ENCODE measurements at regions not wholly inside any gene's neighbourhood (a gene's known extent, or its start where the extent isn't known, plus 50 kb on each side); places are given as distances from the start of the nearest gene placed in this dataset.
A peak's percentile ranks its signal among the peaks of the same experiment; 100 is the strongest.
"Not testable (repeated sequence)": the region's sequence is repeated elsewhere in the genome, so short reads cannot be mapped to it uniquely, and the experiment has no call there.

GRCh38 chr10:101280511-101280910 is 51.2 kb upstream of the LBX1 start:
- no peak for DNase-seq (ENCODE audit: low read depth in 2 of 2)

GRCh38 chr10:101280921-101281320 is 51.7 kb upstream of the LBX1 start:
- DNase-seq (ENCODE audit: low read depth in 2 of 2), result not testable (repeated sequence)

- DNase-seq (ENCODE audit: low read depth in 2 of 2), result no peak
These were observed 53.7 kb upstream of the LBX1 start for GRCh38 chr10:101282947-101283346.

- DNase-seq (ENCODE audit: low read depth in 2 of 2), result no peak
These were observed 54.5 kb upstream of the LBX1 start for GRCh38 chr10:101283762-101284100.

- no peak for DNase-seq (ENCODE audit: low read depth in 2 of 2)
These were observed 55.0 kb upstream of the LBX1 start for GRCh38 chr10:101284101-101284743.

- DNase-seq (ENCODE audit: low read depth in 2 of 2), result no peak
These were observed 55.6 kb upstream of the LBX1 start for GRCh38 chr10:101284744-101285463.

GRCh38 chr10:101285519-101286070 is 56.3 kb upstream of the LBX1 start:
- no peak for DNase-seq (ENCODE audit: low read depth in 2 of 2)

GRCh38 chr10:101286248-101287046 is 57.2 kb upstream of the LBX1 start:
- DNase-seq (ENCODE audit: low read depth in 2 of 2), result no peak

- DNase-seq (ENCODE audit: low read depth in 2 of 2), result no peak
These were observed 58.1 kb upstream of the LBX1 start for GRCh38 chr10:101287183-101287996.

- no peak for DNase-seq (ENCODE audit: low read depth in 2 of 2)
These were observed 58.9 kb upstream of the LBX1 start for GRCh38 chr10:101287997-101288635.

- DNase-seq (ENCODE audit: low read depth in 2 of 2), result no peak
These were observed 60.3 kb upstream of the LBX1 start for GRCh38 chr10:101289541-101289940.

GRCh38 chr10:101290431-101290830 is 61.2 kb upstream of the LBX1 start:
- no peak for DNase-seq (ENCODE audit: low read depth in 2 of 2)

- DNase-seq (ENCODE audit: low read depth in 2 of 2), result no peak
These were observed 61.6 kb upstream of the LBX1 start for GRCh38 chr10:101290881-101291280.

- DNase-seq (ENCODE audit: low read depth in 2 of 2), result peak in 1 of 2 donors; percentile 13
These were observed 62.3 kb upstream of the LBX1 start for GRCh38 chr10:101291331-101292193.

GRCh38 chr10:101292194-101293006 is 61.6 kb upstream of the BTRC start:
- no peak for DNase-seq (ENCODE audit: low read depth in 2 of 2)

GRCh38 chr10:101293007-101293723 is 60.8 kb upstream of the BTRC start:
- no peak for DNase-seq (ENCODE audit: low read depth in 2 of 2)

- no peak for DNase-seq (ENCODE audit: low read depth in 2 of 2)
These were observed 59.9 kb upstream of the BTRC start for GRCh38 chr10:101294109-101294508.

GRCh38 chr10:101295261-101295660 is 58.7 kb upstream of the BTRC start:
- no peak for DNase-seq (ENCODE audit: low read depth in 2 of 2)
